Activated naive CD4-positive, alpha-beta T cell treated with Interleukin-2 at 50 U/mL for 16 hours (primary cell): ENCODE measurements at regions not wholly inside any gene's neighbourhood (a gene's known extent, or its start where the extent isn't known, plus 50 kb on each side); places are given as distances from the start of the nearest gene placed in this dataset.
"Not testable (repeated sequence)": the region's sequence is repeated elsewhere in the genome, so short reads cannot be mapped to it uniquely, and the experiment has no call there.

Experiments used
- DNase-seq: peaks from one replicate; pipeline ENCODE4 v3.0.0-alpha.2; 2020

- DNase-seq = no peak
These were observed 52.1 kb upstream of the TAMM41 start for GRCh38 chr3:11898611-11899325.

- not testable (repeated sequence) for DNase-seq
These were observed 52.7 kb upstream of the TAMM41 start for GRCh38 chr3:11899389-11899788.

GRCh38 chr3:11899826-11900225 is 53.1 kb upstream of the TAMM41 start:
- DNase-seq = no peak

- no peak for DNase-seq
These were observed 54.1 kb upstream of the TAMM41 start for GRCh38 chr3:11900824-11901223.

GRCh38 chr3:11901286-11901875 is 54.7 kb upstream of the TAMM41 start:
- no peak for DNase-seq

GRCh38 chr3:11903047-11903446 is 56.4 kb upstream of the TAMM41 start:
- no peak for DNase-seq

- no peak for DNase-seq
These were observed 56.8 kb upstream of the TAMM41 start for GRCh38 chr3:11903447-11903846.

GRCh38 chr3:11904157-11904556 is 57.5 kb upstream of the TAMM41 start:
- no peak for DNase-seq

- no peak for DNase-seq
These were observed 59.7 kb upstream of the TAMM41 start for GRCh38 chr3:11906407-11906806.

- DNase-seq = no peak
These were observed 61.3 kb upstream of the TAMM41 start for GRCh38 chr3:11907667-11908660.

GRCh38 chr3:11908981-11909698 is 62.5 kb upstream of the TAMM41 start:
- DNase-seq = peak; percentile 17

GRCh38 chr3:11909726-11910125 is 63.0 kb upstream of the TAMM41 start:
- DNase-seq = no peak

GRCh38 chr3:11910216-11910930 is 63.7 kb upstream of the TAMM41 start:
- not testable (repeated sequence) for DNase-seq

GRCh38 chr3:11910971-11911531 is 64.4 kb upstream of the TAMM41 start:
- DNase-seq = no peak

GRCh38 chr3:11911887-11912286 is 65.2 kb upstream of the TAMM41 start:
- not testable (repeated sequence) for DNase-seq

- no peak for DNase-seq
These were observed 66.6 kb upstream of the TAMM41 start for GRCh38 chr3:11913316-11913715.

- no peak for DNase-seq
These were observed 67.4 kb upstream of the TAMM41 start for GRCh38 chr3:11914041-11914440.

GRCh38 chr3:11914651-11915050 is 68.0 kb upstream of the TAMM41 start:
- no peak for DNase-seq

GRCh38 chr3:11915621-11916424 is 69.1 kb upstream of the TAMM41 start:
- DNase-seq = no peak

- not testable (repeated sequence) for DNase-seq
These were observed 69.7 kb upstream of the TAMM41 start for GRCh38 chr3:11916425-11916762.

GRCh38 chr3:11917051-11917450 is 70.4 kb upstream of the TAMM41 start:
- no peak for DNase-seq
